HG03095 (cell line): ENCODE measurements at regions not wholly inside any gene's neighbourhood (a gene's known extent, or its start where the extent isn't known, plus 50 kb on each side); places are given as distances from the start of the nearest gene placed in this dataset.

Experiments used
- ATAC-seq: cut with Tn5 transposase; IDR thresholded peaks from one replicate; pipeline ENCODE4 v1.9.1; 2021; ENCODE audit warnings: moderate library complexity; ENCODE audit not compliant: unreplicated experiment

GRCh38 chr9:118028225-118028624 is 324.0 kb downstream of the TLR4 start:
- ATAC-seq = no peak

- no peak for ATAC-seq
These were observed 325.2 kb downstream of the TLR4 start for GRCh38 chr9:118029425-118029824.

GRCh38 chr9:118034701-118035100 is 330.5 kb downstream of the TLR4 start:
- ATAC-seq = no peak

- ATAC-seq = no peak
These were observed 334.5 kb downstream of the TLR4 start for GRCh38 chr9:118038713-118039112.

GRCh38 chr9:118058227-118058626 is 354.0 kb downstream of the TLR4 start:
- ATAC-seq = no peak

GRCh38 chr9:118059484-118060278 is 355.5 kb downstream of the TLR4 start:
- ATAC-seq = no peak

- ATAC-seq = no peak
These were observed 379.0 kb downstream of the TLR4 start for GRCh38 chr9:118083161-118083560.

GRCh38 chr9:118088090-118088489 is 383.9 kb downstream of the TLR4 start:
- ATAC-seq = no peak

GRCh38 chr9:118091226-118091625 is 387.0 kb downstream of the TLR4 start:
- ATAC-seq = no peak

- ATAC-seq = no peak
These were observed 387.7 kb downstream of the TLR4 start for GRCh38 chr9:118091711-118092500.

- ATAC-seq = no peak
These were observed 390.2 kb downstream of the TLR4 start for GRCh38 chr9:118094387-118094786.

GRCh38 chr9:118100529-118101419 is 396.6 kb downstream of the TLR4 start:
- ATAC-seq = no peak

- no peak for ATAC-seq
These were observed 400.2 kb downstream of the TLR4 start for GRCh38 chr9:118104363-118104762.

- no peak for ATAC-seq
These were observed 404.8 kb downstream of the TLR4 start for GRCh38 chr9:118108971-118109370.

- no peak for ATAC-seq
These were observed 405.3 kb downstream of the TLR4 start for GRCh38 chr9:118109542-118109941.

- no peak for ATAC-seq
These were observed 417.2 kb downstream of the TLR4 start for GRCh38 chr9:118121361-118121760.

GRCh38 chr9:118128313-118128712 is 424.1 kb downstream of the TLR4 start:
- ATAC-seq = no peak

GRCh38 chr9:118129541-118129940 is 425.3 kb downstream of the TLR4 start:
- no peak for ATAC-seq

- no peak for ATAC-seq
These were observed 444.8 kb downstream of the TLR4 start for GRCh38 chr9:118148990-118149389.

- no peak for ATAC-seq
These were observed 452.6 kb downstream of the TLR4 start for GRCh38 chr9:118156846-118157245.

- ATAC-seq = no peak
These were observed 458.5 kb downstream of the TLR4 start for GRCh38 chr9:118162716-118163115.
